KMS-11 (cell line): ENCODE measurements at regions not wholly inside any gene's neighbourhood (a gene's known extent, or its start where the extent isn't known, plus 50 kb on each side); places are given as distances from the start of the nearest gene placed in this dataset.

Experiments used
- H2AFZ ChIP-seq: fragments of 200-600 bp; sonication (generic); 2 replicates; pipeline ENCODE4 v1.6.1; 2016; ENCODE audit warnings: antibody characterized with exemption, mixed run types, low read depth
- H3K27ac ChIP-seq: fragments of 200-600 bp; sonication (generic); 2 replicates; pipeline ENCODE4 v1.6.1; 2016; ENCODE audit warnings: mild to moderate bottlenecking, mixed run types
- H3K27me3 ChIP-seq: fragments of 200-600 bp; sonication (generic); 2 replicates; pipeline ENCODE4 v1.6.1; 2017; ENCODE audit warnings: mild to moderate bottlenecking, low read depth, mixed run types, moderate library complexity; ENCODE audit not compliant: insufficient read depth
- H3K36me3 ChIP-seq: fragments of 200-600 bp; sonication (generic); 2 replicates; pipeline ENCODE4 v1.6.1; 2017; ENCODE audit warnings: mild to moderate bottlenecking, mixed run types; ENCODE audit not compliant: insufficient read depth
- H3K4me1 ChIP-seq: fragments of 200-600 bp; sonication (generic); 2 replicates; pipeline ENCODE4 v1.6.1; 2016; ENCODE audit warnings: mild to moderate bottlenecking, low read depth, mixed run types; ENCODE audit not compliant: poor library complexity, severe bottlenecking
- H3K4me2 ChIP-seq: fragments of 200-600 bp; sonication (generic); 2 replicates; pipeline ENCODE4 v1.7.0; 2016; ENCODE audit warnings: mild to moderate bottlenecking, mixed run types
- H3K4me3 ChIP-seq: fragments of 200-600 bp; sonication (generic); IDR thresholded peaks from 2 replicates; pipeline ENCODE4 v1.6.1; 2017; ENCODE audit warnings: low read depth, low read length, mixed read lengths; ENCODE audit not compliant: insufficient read depth
- H3K79me2 ChIP-seq: fragments of 200-600 bp; sonication (generic); 2 replicates; pipeline ENCODE4 v1.6.1; 2016; ENCODE audit warnings: low read depth, mixed run types; ENCODE audit not compliant: insufficient read depth
- H3K9ac ChIP-seq: fragments of 200-600 bp; sonication (generic); 2 replicates; pipeline ENCODE4 v1.6.1; 2016; ENCODE audit warnings: mild to moderate bottlenecking, mixed run types
- H4K20me1 ChIP-seq: fragments of 200-600 bp; sonication (generic); 2 replicates; pipeline ENCODE4 v1.6.1; 2016; ENCODE audit warnings: mild to moderate bottlenecking, mixed run types; ENCODE audit not compliant: insufficient read depth
- TF ChIP-seq, protein P1 (sequence below): fragments of 200-600 bp; sonication (generic); conservative IDR thresholded peaks from 2 replicates; pipeline ENCODE4 v1.6.1; 2017; ENCODE audit warnings: low read depth, mild to moderate bottlenecking, antibody characterized with exemption, low read length, moderate library complexity, mixed read lengths

DNA sequence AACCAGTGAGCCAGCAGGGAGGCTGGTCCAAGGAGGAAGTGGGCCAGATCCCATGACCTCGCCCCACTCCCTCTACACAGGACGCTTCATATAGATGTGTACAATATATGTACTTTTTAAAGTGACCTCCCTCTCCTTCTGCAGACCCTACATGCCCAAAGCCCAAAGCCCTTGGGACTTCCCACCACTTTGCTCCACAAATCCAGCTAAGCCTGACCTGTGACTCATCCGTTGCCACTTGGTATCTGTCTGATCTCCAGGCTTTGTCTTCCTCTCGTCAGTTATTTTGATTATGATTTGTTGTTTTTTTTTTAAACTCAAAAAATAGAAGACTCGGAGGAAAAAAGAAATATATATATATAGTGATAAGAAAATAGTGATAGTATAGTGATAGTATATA is 470.8 kb downstream of the KCNJ3 start:
- Histone ChIP-seq H3K27me3 (no peaks in the 10 kb centered on the region), H3K79me2 (no peaks in the 10 kb centered on the region)
- TF ChIP-seq, protein P1, sequence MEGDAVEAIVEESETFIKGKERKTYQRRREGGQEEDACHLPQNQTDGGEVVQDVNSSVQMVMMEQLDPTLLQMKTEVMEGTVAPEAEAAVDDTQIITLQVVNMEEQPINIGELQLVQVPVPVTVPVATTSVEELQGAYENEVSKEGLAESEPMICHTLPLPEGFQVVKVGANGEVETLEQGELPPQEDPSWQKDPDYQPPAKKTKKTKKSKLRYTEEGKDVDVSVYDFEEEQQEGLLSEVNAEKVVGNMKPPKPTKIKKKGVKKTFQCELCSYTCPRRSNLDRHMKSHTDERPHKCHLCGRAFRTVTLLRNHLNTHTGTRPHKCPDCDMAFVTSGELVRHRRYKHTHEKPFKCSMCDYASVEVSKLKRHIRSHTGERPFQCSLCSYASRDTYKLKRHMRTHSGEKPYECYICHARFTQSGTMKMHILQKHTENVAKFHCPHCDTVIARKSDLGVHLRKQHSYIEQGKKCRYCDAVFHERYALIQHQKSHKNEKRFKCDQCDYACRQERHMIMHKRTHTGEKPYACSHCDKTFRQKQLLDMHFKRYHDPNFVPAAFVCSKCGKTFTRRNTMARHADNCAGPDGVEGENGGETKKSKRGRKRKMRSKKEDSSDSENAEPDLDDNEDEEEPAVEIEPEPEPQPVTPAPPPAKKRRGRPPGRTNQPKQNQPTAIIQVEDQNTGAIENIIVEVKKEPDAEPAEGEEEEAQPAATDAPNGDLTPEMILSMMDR: no peak

DNA sequence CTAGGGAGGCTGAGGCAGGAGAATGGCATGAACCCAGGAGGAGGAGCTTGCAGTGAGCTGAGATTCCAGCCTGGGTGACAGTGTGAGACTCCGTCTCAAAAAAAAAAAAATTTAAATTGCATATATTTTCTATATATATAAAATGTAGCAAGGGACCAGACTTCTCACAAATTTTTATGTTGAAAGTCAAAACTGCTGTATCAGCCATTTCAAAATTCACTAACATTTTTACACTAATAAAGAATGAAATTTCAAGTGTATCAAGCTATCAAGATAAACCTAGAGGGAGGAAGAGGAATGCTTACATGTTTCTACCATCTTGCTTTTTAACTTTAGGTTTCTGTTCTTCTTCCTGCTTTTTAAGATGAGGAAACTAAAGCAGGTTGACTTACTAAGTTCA is 464.0 kb downstream of the KCNJ3 start:
- no peaks in the 10 kb centered on the region for H3K4me1 ChIP-seq
- H3K4me2 ChIP-seq: no peak overlapping the region
- no peaks in the 10 kb centered on the region for H3K79me2 ChIP-seq
- H3K4me3 ChIP-seq: no peak overlapping the region
- H3K9ac ChIP-seq: no peak overlapping the region
- no peak overlapping the region for H2AFZ ChIP-seq
- no peaks in the 10 kb centered on the region for H3K36me3 ChIP-seq
- no peaks in the 10 kb centered on the region for H3K27me3 ChIP-seq
- TF ChIP-seq, protein P1: no peak
- no peaks in the 10 kb centered on the region for H4K20me1 ChIP-seq
- H3K27ac ChIP-seq: no peak overlapping the region

More for the DNA sequence above, 470.8 kb downstream of the KCNJ3 start:
- Histone ChIP-seq H3K9ac (no peak overlapping the region), H3K4me3 (no peak overlapping the region), H3K27ac (no peak overlapping the region), H3K4me1 (no peaks in the 10 kb centered on the region), H4K20me1 (no peaks in the 10 kb centered on the region), H2AFZ (no peak overlapping the region), H3K4me2 (no peak overlapping the region), H3K36me3 (no peaks in the 10 kb centered on the region)

DNA sequence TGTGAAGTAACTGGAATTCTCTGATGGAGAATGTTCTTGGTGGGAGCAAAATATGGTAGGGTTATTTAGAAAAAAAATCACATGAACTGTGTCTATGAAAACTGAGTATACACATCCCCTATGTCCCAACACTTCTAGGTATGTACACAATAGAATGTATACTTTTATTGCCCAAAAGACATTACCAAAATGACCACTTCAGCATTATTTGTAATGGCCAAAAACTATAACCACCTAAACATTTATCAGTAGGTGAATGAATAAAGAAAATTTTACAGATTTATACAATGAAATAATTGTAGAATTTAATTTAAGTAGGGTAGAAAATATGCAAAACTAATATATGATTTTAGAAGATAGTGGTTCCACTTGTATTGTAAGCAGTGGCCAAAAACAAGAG is 462.8 kb downstream of the KCNJ3 start:
- Histone ChIP-seq H4K20me1 (no peaks in the 10 kb centered on the region), H3K4me2 (no peak overlapping the region), H3K79me2 (no peaks in the 10 kb centered on the region), H3K4me1 (no peaks in the 10 kb centered on the region), H2AFZ (no peak overlapping the region), H3K36me3 (no peaks in the 10 kb centered on the region), H3K9ac (no peak overlapping the region), H3K27me3 (no peaks in the 10 kb centered on the region), H3K4me3 (no peak overlapping the region), H3K27ac (no peak overlapping the region)
- TF ChIP-seq, protein P1: no peak

DNA sequence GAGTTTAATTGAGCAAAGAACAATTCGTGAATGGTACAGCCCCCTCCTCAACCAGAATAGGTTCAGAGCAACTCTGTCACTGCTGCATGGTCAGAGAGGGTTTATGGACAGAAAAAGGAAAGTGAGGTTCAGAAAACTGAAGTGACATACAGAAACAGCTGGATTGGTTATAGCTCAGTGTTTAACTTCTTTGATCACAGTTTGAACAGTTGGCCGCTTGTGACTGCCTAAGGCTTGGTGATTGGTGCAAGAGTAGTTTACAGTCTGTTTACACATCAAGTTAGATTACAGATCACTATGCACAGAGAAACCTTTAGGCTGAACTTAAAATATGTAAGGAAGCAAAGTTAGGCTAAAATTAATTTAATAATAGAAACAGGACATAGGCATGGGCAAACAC is 459.2 kb downstream of the KCNJ3 start:
- Histone ChIP-seq H3K9ac (no peak overlapping the region), H3K4me3 (no peak overlapping the region), H3K27me3 (no peaks in the 10 kb centered on the region), H3K36me3 (no peaks in the 10 kb centered on the region), H3K79me2 (no peaks in the 10 kb centered on the region), H4K20me1 (no peaks in the 10 kb centered on the region), H3K4me1 (peaks cover 12% of the 10 kb centered on the region), H2AFZ (no peak overlapping the region), H3K27ac (no peak overlapping the region), H3K4me2 (no peak overlapping the region)
- TF ChIP-seq, protein P1: no peak
